ENCODE measurements at regions not wholly inside any gene's neighbourhood (a gene's known extent, or its start where the extent isn't known, plus 50 kb on each side); places are given as distances from the start of the nearest gene placed in this dataset.

GRCh38 chr15:91599261-91599660 lies 254.2 kb upstream of the SLCO3A1 start:
- Histone ChIP-seq H3K36me3 (ENCODE audit: low read depth, missing control alignments) (no peaks in the 10 kb centered on the region), H3K4me3 (no peak overlapping the region), H3K4me1 (no peaks in the 10 kb centered on the region), H3K27me3 (no peaks in the 10 kb centered on the region), H3K9me3 (no peaks in the 10 kb centered on the region), H3K27ac (no peak overlapping the region)
- intact Hi-C loops (cut with DNase I; ENCODE audit: low total_unique reads): no loop called here
- 39 to 51% methylated on average over 3 of the region's 3 CpGs for WGBS, 2 donors
- DNase-seq: no peak
- TF ChIP-seq CTCF (IDR thresholded peaks at IDR 0.05) (no peak), POLR2A (IDR thresholded peaks at IDR 0.05) (no peak)

GRCh38 chr15:91603384-91604080 lies 250.0 kb upstream of the SLCO3A1 start:
- WGBS, 2 donors: 73 to 78% methylated on average over 4 of the region's 4 CpGs
- intact Hi-C loops (cut with DNase I; ENCODE audit: low total_unique reads): no loop called here
- no peak for DNase-seq
- Histone ChIP-seq H3K9me3 (no peaks in the 10 kb centered on the region), H3K4me3 (no peak overlapping the region), H3K27ac (no peak overlapping the region), H3K27me3 (no peaks in the 10 kb centered on the region), H3K4me1 (no peaks in the 10 kb centered on the region), H3K36me3 (ENCODE audit: low read depth, missing control alignments) (no peaks in the 10 kb centered on the region)
- TF ChIP-seq CTCF (IDR thresholded peaks at IDR 0.05): no peak
- TF ChIP-seq POLR2A (IDR thresholded peaks at IDR 0.05): no peak

- no peak overlapping the region for H3K4me3 ChIP-seq
- no peak overlapping the region for H3K27ac ChIP-seq
- no peaks in the 10 kb centered on the region for H3K9me3 ChIP-seq
- TF ChIP-seq CTCF (IDR thresholded peaks at IDR 0.05) (no peak), POLR2A (IDR thresholded peaks at IDR 0.05) (no peak)
- no peaks in the 10 kb centered on the region for H3K27me3 ChIP-seq
- no peak for DNase-seq
- H3K36me3 ChIP-seq (ENCODE audit: low read depth, missing control alignments): no peaks in the 10 kb centered on the region
- H3K4me1 ChIP-seq: no peaks in the 10 kb centered on the region
- intact Hi-C loops (cut with DNase I; ENCODE audit: low total_unique reads): no loop called here
- 90 to 91% methylated on average over 5 of the region's 5 CpGs for WGBS, 2 donors
Measured at GRCh38 chr15:91604122-91604521, 249.4 kb upstream of the SLCO3A1 start.

GRCh38 chr15:91605576-91605975 lies 247.9 kb upstream of the SLCO3A1 start:
- Histone ChIP-seq H3K27ac (no peak overlapping the region), H3K9me3 (no peaks in the 10 kb centered on the region), H3K4me1 (no peaks in the 10 kb centered on the region), H3K4me3 (no peak overlapping the region), H3K36me3 (ENCODE audit: low read depth, missing control alignments) (no peaks in the 10 kb centered on the region), H3K27me3 (no peaks in the 10 kb centered on the region)
- intact Hi-C loops (cut with DNase I; ENCODE audit: low total_unique reads): no loop called here
- no peak for DNase-seq
- WGBS, 2 donors: 56 to 68% methylated on average over 2 of the region's 2 CpGs
- TF ChIP-seq CTCF (IDR thresholded peaks at IDR 0.05) (no peak), POLR2A (IDR thresholded peaks at IDR 0.05) (no peak)

GRCh38 chr15:91609231-91609630 lies 244.3 kb upstream of the SLCO3A1 start:
- Histone ChIP-seq H3K4me1 (no peaks in the 10 kb centered on the region), H3K27ac (no peak overlapping the region), H3K36me3 (ENCODE audit: low read depth, missing control alignments) (no peaks in the 10 kb centered on the region), H3K4me3 (no peak overlapping the region), H3K9me3 (no peaks in the 10 kb centered on the region), H3K27me3 (no peaks in the 10 kb centered on the region)
- no peak for TF ChIP-seq POLR2A (IDR thresholded peaks at IDR 0.05)
- TF ChIP-seq CTCF (IDR thresholded peaks at IDR 0.05): no peak
- WGBS, 2 donors: 72 to 74% methylated on average over 8 of the region's 8 CpGs
- no peak for DNase-seq
- intact Hi-C loops (cut with DNase I; ENCODE audit: low total_unique reads): no loop called here

Measured in testis (tissue), 2 donors.